D341Med (cell line): ENCODE measurements at regions not wholly inside any gene's neighbourhood (a gene's known extent, or its start where the extent isn't known, plus 50 kb on each side); places are given as distances from the start of the nearest gene placed in this dataset.

Experiments used
- DNase-seq: peaks from one replicate; pipeline ENCODE4 v3.0.0; 2012; ENCODE audit warnings: low spot score

GRCh38 chr10:105982735-105983134, 1181.8 kb downstream of the SORCS1 start:
- DNase-seq: no peak

- no peak for DNase-seq
These were observed 1182.8 kb downstream of the SORCS1 start for GRCh38 chr10:105981679-105982078.

GRCh38 chr10:105974803-105975456, 1189.6 kb downstream of the SORCS1 start:
- DNase-seq: no peak

- no peak for DNase-seq
These were observed 1190.6 kb downstream of the SORCS1 start for GRCh38 chr10:105973902-105974301.

- DNase-seq: peak; percentile 15
These were observed 1191.1 kb downstream of the SORCS1 start for GRCh38 chr10:105973360-105973759.

- no peak for DNase-seq
These were observed 1193.0 kb downstream of the SORCS1 start for GRCh38 chr10:105971460-105971859.

- no peak for DNase-seq
These were observed 1194.6 kb downstream of the SORCS1 start for GRCh38 chr10:105969884-105970377.

GRCh38 chr10:105968666-105969065, 1195.8 kb downstream of the SORCS1 start:
- no peak for DNase-seq

GRCh38 chr10:105967256-105967655, 1197.2 kb downstream of the SORCS1 start:
- no peak for DNase-seq

- no peak for DNase-seq
These were observed 1199.4 kb downstream of the SORCS1 start for GRCh38 chr10:105965141-105965540.

GRCh38 chr10:105964009-105964408, 1200.5 kb downstream of the SORCS1 start:
- no peak for DNase-seq

GRCh38 chr10:105963334-105963884, 1201.1 kb downstream of the SORCS1 start:
- no peak for DNase-seq

GRCh38 chr10:105956550-105956949, 1208.0 kb downstream of the SORCS1 start:
- no peak for DNase-seq

- no peak for DNase-seq
These were observed 1210.6 kb downstream of the SORCS1 start for GRCh38 chr10:105953861-105954260.

GRCh38 chr10:105953056-105953455, 1211.5 kb downstream of the SORCS1 start:
- no peak for DNase-seq

GRCh38 chr10:105952153-105952552, 1212.4 kb downstream of the SORCS1 start:
- DNase-seq: no peak

- peak; percentile 34 for DNase-seq
These were observed 1214.1 kb downstream of the SORCS1 start for GRCh38 chr10:105950410-105950809.

GRCh38 chr10:105949721-105950120, 1214.8 kb downstream of the SORCS1 start:
- DNase-seq: no peak

GRCh38 chr10:105925045-105925785, 1239.3 kb downstream of the SORCS1 start:
- DNase-seq: no peak

GRCh38 chr10:105921348-105921747, 1243.2 kb downstream of the SORCS1 start:
- no peak for DNase-seq

- DNase-seq: no peak
These were observed 1250.1 kb downstream of the SORCS1 start for GRCh38 chr10:105914432-105914831.

GRCh38 chr10:105908701-105909100, 1255.8 kb downstream of the SORCS1 start:
- DNase-seq: no peak

GRCh38 chr10:105885495-105885894, 1244.4 kb downstream of the SORCS3 start:
- no peak for DNase-seq
